Common myeloid progenitor, CD34-positive (primary cell): ENCODE measurements at regions not wholly inside any gene's neighbourhood (a gene's known extent, or its start where the extent isn't known, plus 50 kb on each side); places are given as distances from the start of the nearest gene placed in this dataset.

Source experiments
- CTCF ChIA-PET: fragments of 350-600 bp; sonication (Branson Sonifier 250); formaldehyde crosslinking; loops from one replicate; lab custom pipeline; 2021; ENCODE audit warnings: antibody characterized with exemption; lab: Charles Lee
- POLR2A ChIA-PET: fragments of 350-600 bp; sonication (Branson Sonifier 250); formaldehyde crosslinking; loops from one replicate; lab custom pipeline; 2021; ENCODE audit warnings: antibody characterized with exemption; lab: Charles Lee
- DNase-seq, 3 donors: peaks; one replicate each; pipeline versions ENCODE4 v3.0.0 to v3.0.0-alpha.2; 2013
- H3K27ac ChIP-seq, 2 experiments: 1 replicate in 1 of 2; 2 replicates in 1 of 2; pipeline ENCODE4 v1.7.0; 2013; ENCODE audit warnings: inconsistent platforms in 2 of 2, low read length in 2 of 2, mild to moderate bottlenecking in 2 of 2, low read depth in 1 of 2, moderate library complexity in 1 of 2; ENCODE audit not compliant: severe bottlenecking in 2 of 2, insufficient read depth in 1 of 2, poor library complexity in 1 of 2
- H3K27me3 ChIP-seq, 5 experiments: replicated peaks in 2 of 5; 1 replicate in 3 of 5; 2 replicates in 2 of 5; pipeline versions ENCODE4 v1.6.1 to v1.7.0; 2013; ENCODE audit warnings: low read length in 4 of 5, mild to moderate bottlenecking in 2 of 5, moderate library complexity in 2 of 5, inconsistent platforms in 1 of 5; ENCODE audit not compliant: insufficient read depth in 5 of 5, control insufficient read depth in 4 of 5
- H3K36me3 ChIP-seq, 4 experiments: 1 replicate in 2 of 4; 2 replicates in 2 of 4; pipeline versions ENCODE4 v1.6.1 to v1.7.0; 2013; ENCODE audit warnings: low read length in 3 of 4, control low read depth in 1 of 4, mild to moderate bottlenecking in 1 of 4; ENCODE audit not compliant: control insufficient read depth in 4 of 4, insufficient read depth in 4 of 4
- H3K4me1 ChIP-seq, 4 experiments: 1 replicate in 3 of 4; 2 replicates in 1 of 4; pipeline versions ENCODE4 v1.6.1 to v1.7.1; 2013; ENCODE audit warnings: low read length in 3 of 4, mild to moderate bottlenecking in 3 of 4, control low read depth in 1 of 4, inconsistent platforms in 1 of 4, moderate library complexity in 1 of 4; ENCODE audit not compliant: control insufficient read depth in 4 of 4, insufficient read depth in 4 of 4; ENCODE audit errors: control extremely low read depth in 1 of 4
- H3K4me3 ChIP-seq, 7 experiments: 1 replicate in 4 of 7; 2 replicates in 3 of 7; pipeline versions ENCODE4 v1.5.1 to v1.7.0; 2013; ENCODE audit warnings: mild to moderate bottlenecking in 7 of 7, low read length in 6 of 7, moderate library complexity in 6 of 7, inconsistent platforms in 2 of 7, low read depth in 2 of 7, control low read depth in 1 of 7; ENCODE audit not compliant: insufficient read depth in 4 of 7, control insufficient read depth in 1 of 7; ENCODE audit errors: extremely low read depth in 1 of 7
- H3K9me3 ChIP-seq, 5 experiments: 1 replicate in 4 of 5; 2 replicates in 1 of 5; pipeline versions ENCODE4 v1.6.1 to v1.7.1; 2013; ENCODE audit warnings: low read length in 4 of 5, mild to moderate bottlenecking in 2 of 5, inconsistent platforms in 1 of 5, low read depth in 1 of 5, moderate library complexity in 1 of 5; ENCODE audit not compliant: control insufficient read depth in 4 of 5, insufficient read depth in 2 of 5; ENCODE audit errors: control extremely low read depth in 1 of 5
- WGBS: methylation state at CpG from one replicate; pipeline ENCODE4 v1.1.5; 2013; ENCODE audit not compliant: insufficient coverage; 5-methylcytosine and 5-hydroxymethylcytosine counted together

- CTCF ChIA-PET: no interaction called here
- 98% methylated on average over 5 of the region's 6 CpGs for WGBS
Observed at GRCh38 chr1:14438127-14438769, 160.2 kb upstream of the KAZN start.

DNA sequence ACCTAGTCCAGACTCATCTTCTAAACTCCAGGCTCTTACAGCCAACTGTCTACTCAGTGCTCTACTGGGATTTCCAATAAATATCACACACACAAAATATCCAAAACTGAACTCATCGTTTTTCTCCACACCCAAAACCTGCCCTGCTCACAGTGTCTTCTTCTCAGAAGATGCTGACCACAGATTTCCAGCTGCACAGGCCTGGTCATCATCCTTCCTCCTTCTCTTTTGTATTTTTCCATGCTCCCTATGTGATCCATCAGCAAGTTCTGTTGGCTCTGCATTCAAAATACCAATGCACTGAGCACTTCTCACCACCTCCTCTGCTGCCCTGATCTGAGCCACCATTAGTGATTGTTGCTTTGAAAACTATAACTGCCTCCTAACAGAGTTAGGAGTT, 159.5 kb upstream of the KAZN start:
- ChIA-PET CTCF (no interaction called here), POLR2A (no interaction called here)
- Histone ChIP-seq H3K27me3 (peaks cover 0 to 13% (median 0%) of the 10 kb centered on the region in 5 experiments), H3K36me3 (no peaks in the 10 kb centered on the region), H3K4me1 (no peaks in the 10 kb centered on the region), H3K4me3 (no peak overlapping the region), H3K27ac (no peak overlapping the region), H3K9me3 (no peaks in the 10 kb centered on the region)
- DNase-seq: no peak
- WGBS: 92% methylated on average over 1 of the region's 1 CpG

More at GRCh38 chr1:14438127-14438769, 160.2 kb upstream of the KAZN start:
- POLR2A ChIA-PET: no interaction called here
- Histone ChIP-seq H3K27ac (no peak overlapping the region), H3K4me3 (no peak overlapping the region), H3K27me3 (peaks cover 0 to 13% (median 0%) of the 10 kb centered on the region in 5 experiments), H3K9me3 (no peaks in the 10 kb centered on the region), H3K4me1 (no peaks in the 10 kb centered on the region), H3K36me3 (no peaks in the 10 kb centered on the region)
- no peak for DNase-seq

DNA sequence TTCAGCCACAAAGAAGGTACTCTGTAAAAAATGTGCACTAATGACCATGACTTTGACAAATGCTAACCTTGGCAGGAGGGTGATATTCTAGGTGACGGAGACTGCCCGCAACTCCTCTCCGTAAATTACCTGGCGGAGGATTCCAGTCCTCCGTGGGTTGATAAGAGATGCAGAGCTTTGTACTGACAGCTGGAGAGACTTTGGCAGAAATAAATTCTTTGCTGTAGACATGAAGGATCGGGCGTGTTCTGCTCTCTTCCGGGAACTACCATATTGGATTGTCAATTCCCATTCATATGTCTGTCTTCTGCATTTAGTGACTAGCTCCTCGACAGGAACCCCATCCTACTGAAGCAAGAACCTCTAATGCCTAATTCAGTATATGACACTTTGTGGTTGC, 158.3 kb upstream of the KAZN start:
- H3K9me3 ChIP-seq: no peaks in the 10 kb centered on the region
- ChIA-PET CTCF (no interaction called here), POLR2A (no interaction called here)
- H3K36me3 ChIP-seq: no peaks in the 10 kb centered on the region
- H3K4me3 ChIP-seq: no peak overlapping the region
- peaks cover 0 to 13% (median 0%) of the 10 kb centered on the region in 5 experiments for H3K27me3 ChIP-seq
- H3K4me1 ChIP-seq: no peaks in the 10 kb centered on the region
- WGBS: 98% methylated on average over 9 of the region's 9 CpGs
- DNase-seq: no peak
- no peak overlapping the region for H3K27ac ChIP-seq

DNA sequence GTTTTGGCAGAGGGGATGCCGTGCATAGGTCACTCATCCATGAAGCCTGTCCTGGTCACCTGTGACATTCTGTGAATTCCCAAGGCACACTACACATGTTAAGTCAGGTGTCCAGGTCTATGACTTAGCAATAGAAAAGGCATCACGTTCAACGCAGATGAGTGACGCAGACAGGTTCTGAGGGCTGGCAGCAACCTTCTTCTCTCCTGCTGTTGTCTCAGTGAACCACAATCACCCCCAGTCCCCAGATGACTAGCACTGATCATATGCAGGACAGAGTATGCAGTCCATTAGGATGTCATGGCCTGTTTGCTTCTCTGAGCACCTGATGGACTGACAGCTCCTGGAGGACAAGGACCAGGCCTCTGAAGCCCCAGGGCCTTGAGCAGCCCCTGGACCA, 157.8 kb upstream of the KAZN start:
- ChIA-PET POLR2A (no interaction called here), CTCF (no interaction called here)
- Histone ChIP-seq H3K36me3 (no peaks in the 10 kb centered on the region), H3K9me3 (no peaks in the 10 kb centered on the region), H3K4me3 (no peak overlapping the region), H3K4me1 (no peaks in the 10 kb centered on the region), H3K27me3 (peaks cover 0 to 13% (median 0%) of the 10 kb centered on the region in 5 experiments), H3K27ac (no peak overlapping the region)
- DNase-seq: no peak
- WGBS: 91% methylated on average over 4 of the region's 4 CpGs

GRCh38 chr1:14441302-14441741, 157.2 kb upstream of the KAZN start:
- DNase-seq: no peak
- ChIA-PET CTCF (no interaction called here), POLR2A (no interaction called here)
- H3K4me3 ChIP-seq: no peak overlapping the region
- 97% methylated on average over 5 of the region's 6 CpGs for WGBS
- no peaks in the 10 kb centered on the region for H3K9me3 ChIP-seq
- H3K27ac ChIP-seq: no peak overlapping the region
- peaks cover 0 to 13% (median 0%) of the 10 kb centered on the region in 5 experiments for H3K27me3 ChIP-seq
- no peaks in the 10 kb centered on the region for H3K36me3 ChIP-seq
- H3K4me1 ChIP-seq: no peaks in the 10 kb centered on the region

DNA sequence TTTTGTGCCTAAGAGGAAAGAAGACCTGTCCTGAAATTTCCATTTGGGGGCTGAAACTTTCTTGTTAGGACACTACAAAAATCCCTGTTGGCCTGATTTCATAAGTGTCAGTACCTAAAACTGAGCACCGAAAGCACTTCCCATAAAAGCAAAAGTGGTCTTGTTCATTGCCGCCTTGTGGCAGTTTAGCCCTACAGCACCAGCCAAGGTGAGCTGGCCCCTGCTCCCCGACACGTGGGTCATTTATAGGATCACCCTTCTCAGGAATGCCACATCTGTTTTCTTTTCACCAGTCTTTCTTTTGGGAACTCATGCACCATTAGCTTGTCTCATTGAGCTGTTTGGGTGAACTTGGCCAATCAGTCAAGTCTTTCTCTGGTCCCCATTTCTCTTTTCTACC, 155.8 kb upstream of the KAZN start:
- H3K9me3 ChIP-seq: no peaks in the 10 kb centered on the region
- DNase-seq: no peak
- H3K4me1 ChIP-seq: no peaks in the 10 kb centered on the region
- H3K27me3 ChIP-seq: peaks cover 0 to 11% (median 0%) of the 10 kb centered on the region in 5 experiments
- no peaks in the 10 kb centered on the region for H3K36me3 ChIP-seq
- no peak overlapping the region for H3K4me3 ChIP-seq
- H3K27ac ChIP-seq: no peak overlapping the region
- CTCF ChIA-PET: no interaction called here
- 94% methylated on average over 3 of the region's 4 CpGs for WGBS
- POLR2A ChIA-PET: no interaction called here

- CTCF ChIA-PET: no interaction called here
- no peak overlapping the region for H3K27ac ChIP-seq
- no peak for DNase-seq
Observed at GRCh38 chr1:14443164-14443787, 155.2 kb upstream of the KAZN start.

More at GRCh38 chr1:14443164-14443787, 155.2 kb upstream of the KAZN start:
- H3K27me3 ChIP-seq: peaks cover 0 to 8% (median 0%) of the 10 kb centered on the region in 5 experiments
- no peak overlapping the region for H3K4me3 ChIP-seq
- POLR2A ChIA-PET: no interaction called here
- no peaks in the 10 kb centered on the region for H3K9me3 ChIP-seq
- no peaks in the 10 kb centered on the region for H3K4me1 ChIP-seq
- WGBS: 40% methylated on average over 2 of the region's 4 CpGs
- H3K36me3 ChIP-seq: no peaks in the 10 kb centered on the region
